ENCODE measurements at regions not wholly inside any gene's neighbourhood (a gene's known extent, or its start where the extent isn't known, plus 50 kb on each side); places are given as distances from the start of the nearest gene placed in this dataset.
"Not testable (repeated sequence)": the region's sequence is repeated elsewhere in the genome, so short reads cannot be mapped to it uniquely, and the experiment has no call there.

GRCh38 chr14:101284711-101285110 is 276.6 kb upstream of the DIO3 start:
- DNase-seq = no peak

GRCh38 chr14:101286271-101287018 is 274.9 kb upstream of the DIO3 start:
- no peak for DNase-seq

GRCh38 chr14:101288436-101289229 is 272.7 kb upstream of the DIO3 start:
- peak; percentile 12 for DNase-seq

GRCh38 chr14:101289230-101289690 is 272.0 kb upstream of the DIO3 start:
- no peak for DNase-seq

- DNase-seq = no peak
Measured at GRCh38 chr14:101289911-101290310, 271.4 kb upstream of the DIO3 start.

- no peak for DNase-seq
Measured at GRCh38 chr14:101290611-101291010, 270.7 kb upstream of the DIO3 start.

- DNase-seq = no peak
Measured at GRCh38 chr14:101291390-101291789, 269.9 kb upstream of the DIO3 start.

GRCh38 chr14:101292448-101292847 is 268.8 kb upstream of the DIO3 start:
- no peak for DNase-seq

GRCh38 chr14:101293605-101294004 is 267.7 kb upstream of the DIO3 start:
- DNase-seq = no peak

GRCh38 chr14:101294136-101294535 is 267.2 kb upstream of the DIO3 start:
- DNase-seq = no peak

- not testable (repeated sequence) for DNase-seq
Measured at GRCh38 chr14:101299781-101300180, 261.5 kb upstream of the DIO3 start.

- DNase-seq = no peak
Measured at GRCh38 chr14:101301011-101301410, 260.3 kb upstream of the DIO3 start.

GRCh38 chr14:101307162-101307561 is 254.1 kb upstream of the DIO3 start:
- not testable (repeated sequence) for DNase-seq

- not testable (repeated sequence) for DNase-seq
Measured at GRCh38 chr14:101311186-101311585, 250.1 kb upstream of the DIO3 start.

- DNase-seq = no peak
Measured at GRCh38 chr14:101313268-101313667, 248.0 kb upstream of the DIO3 start.

GRCh38 chr14:101315802-101316296 is 245.4 kb upstream of the DIO3 start:
- no peak for DNase-seq

GRCh38 chr14:101318271-101318670 is 243.0 kb upstream of the DIO3 start:
- DNase-seq = no peak

GRCh38 chr14:101320396-101320795 is 240.9 kb upstream of the DIO3 start:
- DNase-seq = no peak

- DNase-seq = no peak
Measured at GRCh38 chr14:101322223-101322622, 239.1 kb upstream of the DIO3 start.

- DNase-seq = no peak
Measured at GRCh38 chr14:101323111-101323510, 238.2 kb upstream of the DIO3 start.

GRCh38 chr14:101323614-101324235 is 237.6 kb upstream of the DIO3 start:
- not testable (repeated sequence) for DNase-seq

GRCh38 chr14:101325319-101325718 is 236.0 kb upstream of the DIO3 start:
- DNase-seq = no peak
